ENCODE measurements at regions not wholly inside any gene's neighbourhood (a gene's known extent, or its start where the extent isn't known, plus 50 kb on each side); places are given as distances from the start of the nearest gene placed in this dataset.

- no peaks in the 10 kb centered on the region for H3K36me3 ChIP-seq (replicated peaks in 1 of 2; ENCODE audit: control insufficient read depth in 1 of 2, insufficient read depth in 2 of 2, low read length in 1 of 2)
- no peaks in the 10 kb centered on the region for H3K27me3 ChIP-seq (ENCODE audit: insufficient read depth)
- DNase-seq = no peak
- H3K9me2 ChIP-seq = no peaks in the 10 kb centered on the region
- H3K9ac ChIP-seq = no peak overlapping the region
- no peaks in the 10 kb centered on the region for H4K20me1 ChIP-seq (ENCODE audit: insufficient read depth)
- H3K4me1 ChIP-seq (ENCODE audit: control insufficient read depth in 1 of 2, insufficient read depth in 2 of 2, low read depth in 1 of 2, low read length in 1 of 2) = peaks cover 0 to 2% of the 10 kb centered on the region in 2 experiments; a peak in 1 of 4 replicates
- ChIA-PET POLR2A (no interaction called here), CTCF (interaction anchor here (1.4 kb wide), 1 partner anchor 17 kb away, joined by 4 read pairs; no protein-coding TSS in a partner anchor)
- no peak overlapping the region for H2AFZ ChIP-seq (ENCODE audit: low read depth)
- no peak for TF ChIP-seq EP300 (IDR thresholded peaks at IDR 0.05; ENCODE audit: borderline replicate concordance in 1 of 2, low read depth in 1 of 2, low read length in 1 of 2)
- TF ChIP-seq PBX3 (IDR thresholded peaks at IDR 0.05) = no peak
- TF ChIP-seq RCOR1 (IDR thresholded peaks at IDR 0.05; ENCODE audit: low read length) = no peak
- TF ChIP-seq GATA2 (CRISPR knock-in tag; IDR thresholded peaks at IDR 0.05) = no peak
- no peak for TF ChIP-seq CTCF (IDR thresholded peaks at IDR 0.05)
- TF ChIP-seq, protein P1, sequence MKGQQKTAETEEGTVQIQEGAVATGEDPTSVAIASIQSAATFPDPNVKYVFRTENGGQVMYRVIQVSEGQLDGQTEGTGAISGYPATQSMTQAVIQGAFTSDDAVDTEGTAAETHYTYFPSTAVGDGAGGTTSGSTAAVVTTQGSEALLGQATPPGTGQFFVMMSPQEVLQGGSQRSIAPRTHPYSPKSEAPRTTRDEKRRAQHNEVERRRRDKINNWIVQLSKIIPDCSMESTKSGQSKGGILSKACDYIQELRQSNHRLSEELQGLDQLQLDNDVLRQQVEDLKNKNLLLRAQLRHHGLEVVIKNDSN (IDR thresholded peaks at IDR 0.05; ENCODE audit: borderline replicate concordance, low read depth) = no peak
- no peak for TF ChIP-seq MXI1 (IDR thresholded peaks at IDR 0.05; ENCODE audit: low read depth, low read length)
- no peak overlapping the region for H3K27ac ChIP-seq (ENCODE audit: low read depth in 2 of 2, low read length in 1 of 2)
- WGBS (ENCODE audit: low lambda C conversion rate) = 48% methylated on average over 8 of the region's 8 CpGs
- H3K9me3 ChIP-seq = no peaks in the 10 kb centered on the region
- H3K4me3 ChIP-seq (ENCODE audit: low read depth in 2 of 2, low read length in 1 of 2) = no peak overlapping the region
- no peaks in the 10 kb centered on the region for H3F3A ChIP-seq (replicated peaks; ENCODE audit: insufficient read depth)
- no peaks in the 10 kb centered on the region for H3K79me2 ChIP-seq (ENCODE audit: insufficient read depth)
- H3K4me2 ChIP-seq = no peak overlapping the region
Measured at GRCh38 chr1:18001725-18002124, 105.9 kb upstream of the IGSF21 start.

GRCh38 chr1:18004278-18004677 is 103.3 kb upstream of the IGSF21 start:
- Histone ChIP-seq H4K20me1 (ENCODE audit: insufficient read depth) (no peaks in the 10 kb centered on the region), H3K27ac (ENCODE audit: low read depth in 2 of 2, low read length in 1 of 2) (no peak overlapping the region), H3K9me3 (no peaks in the 10 kb centered on the region), H3K27me3 (ENCODE audit: insufficient read depth) (no peaks in the 10 kb centered on the region), H3K4me2 (no peak overlapping the region), H3K4me1 (ENCODE audit: control insufficient read depth in 1 of 2, insufficient read depth in 2 of 2, low read depth in 1 of 2, low read length in 1 of 2) (peaks cover 0 to 2% of the 10 kb centered on the region in 2 experiments; a peak in 1 of 4 replicates), H3K79me2 (ENCODE audit: insufficient read depth) (no peaks in the 10 kb centered on the region), H3K36me3 (replicated peaks in 1 of 2; ENCODE audit: control insufficient read depth in 1 of 2, insufficient read depth in 2 of 2, low read length in 1 of 2) (no peaks in the 10 kb centered on the region), H3F3A (replicated peaks; ENCODE audit: insufficient read depth) (no peaks in the 10 kb centered on the region), H3K9me2 (no peaks in the 10 kb centered on the region), H2AFZ (ENCODE audit: low read depth) (no peak overlapping the region), H3K9ac (no peak overlapping the region), H3K4me3 (ENCODE audit: low read depth in 2 of 2, low read length in 1 of 2) (no peak overlapping the region)
- DNase-seq = no peak
- WGBS (ENCODE audit: low lambda C conversion rate) = 24% methylated on average over 7 of the region's 7 CpGs
- ChIA-PET CTCF (interaction anchor here (1.4 to 1.7 kb wide), 3 partner anchors 19 to 81 kb away, joined by 3 to 6 read pairs (median 3); no protein-coding TSS in a partner anchor), POLR2A (no interaction called here)
- TF ChIP-seq MEF2A (IDR thresholded peaks at IDR 0.05; ENCODE audit: borderline replicate concordance, low read depth) (no peak), RXRA (IDR thresholded peaks at IDR 0.05; ENCODE audit: borderline replicate concordance, low read depth) (no peak), TCF12 (IDR thresholded peaks at IDR 0.05) (no peak), TEAD4 (IDR thresholded peaks at IDR 0.05; ENCODE audit: borderline replicate concordance, insufficient read depth) (no peak), SIN3A (IDR thresholded peaks at IDR 0.05; ENCODE audit: borderline replicate concordance, low read depth, low read length) (no peak), YY1 (IDR thresholded peaks at IDR 0.05; ENCODE audit: low read depth) (no peak), PBX3 (IDR thresholded peaks at IDR 0.05) (no peak), EP300 (IDR thresholded peaks at IDR 0.05; ENCODE audit: borderline replicate concordance in 1 of 2, low read depth in 1 of 2, low read length in 1 of 2) (no peak), TAF1 (IDR thresholded peaks at IDR 0.05; ENCODE audit: borderline replicate concordance, low read depth, low read length) (no peak), RCOR1 (IDR thresholded peaks at IDR 0.05; ENCODE audit: low read length) (no peak)
- TF ChIP-seq, protein P2, sequence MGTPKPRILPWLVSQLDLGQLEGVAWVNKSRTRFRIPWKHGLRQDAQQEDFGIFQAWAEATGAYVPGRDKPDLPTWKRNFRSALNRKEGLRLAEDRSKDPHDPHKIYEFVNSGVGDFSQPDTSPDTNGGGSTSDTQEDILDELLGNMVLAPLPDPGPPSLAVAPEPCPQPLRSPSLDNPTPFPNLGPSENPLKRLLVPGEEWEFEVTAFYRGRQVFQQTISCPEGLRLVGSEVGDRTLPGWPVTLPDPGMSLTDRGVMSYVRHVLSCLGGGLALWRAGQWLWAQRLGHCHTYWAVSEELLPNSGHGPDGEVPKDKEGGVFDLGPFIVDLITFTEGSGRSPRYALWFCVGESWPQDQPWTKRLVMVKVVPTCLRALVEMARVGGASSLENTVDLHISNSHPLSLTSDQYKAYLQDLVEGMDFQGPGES (IDR thresholded peaks at IDR 0.05; ENCODE audit: low read depth, low read length) = no peak
- TF ChIP-seq, protein P3, sequence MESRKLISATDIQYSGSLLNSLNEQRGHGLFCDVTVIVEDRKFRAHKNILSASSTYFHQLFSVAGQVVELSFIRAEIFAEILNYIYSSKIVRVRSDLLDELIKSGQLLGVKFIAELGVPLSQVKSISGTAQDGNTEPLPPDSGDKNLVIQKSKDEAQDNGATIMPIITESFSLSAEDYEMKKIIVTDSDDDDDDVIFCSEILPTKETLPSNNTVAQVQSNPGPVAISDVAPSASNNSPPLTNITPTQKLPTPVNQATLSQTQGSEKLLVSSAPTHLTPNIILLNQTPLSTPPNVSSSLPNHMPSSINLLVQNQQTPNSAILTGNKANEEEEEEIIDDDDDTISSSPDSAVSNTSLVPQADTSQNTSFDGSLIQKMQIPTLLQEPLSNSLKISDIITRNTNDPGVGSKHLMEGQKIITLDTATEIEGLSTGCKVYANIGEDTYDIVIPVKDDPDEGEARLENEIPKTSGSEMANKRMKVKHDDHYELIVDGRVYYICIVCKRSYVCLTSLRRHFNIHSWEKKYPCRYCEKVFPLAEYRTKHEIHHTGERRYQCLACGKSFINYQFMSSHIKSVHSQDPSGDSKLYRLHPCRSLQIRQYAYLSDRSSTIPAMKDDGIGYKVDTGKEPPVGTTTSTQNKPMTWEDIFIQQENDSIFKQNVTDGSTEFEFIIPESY (IDR thresholded peaks at IDR 0.05; ENCODE audit: borderline replicate concordance, low read depth) = no peak
